ENCODE measurements at regions not wholly inside any gene's neighbourhood (a gene's known extent, or its start where the extent isn't known, plus 50 kb on each side); places are given as distances from the start of the nearest gene placed in this dataset.

DNA sequence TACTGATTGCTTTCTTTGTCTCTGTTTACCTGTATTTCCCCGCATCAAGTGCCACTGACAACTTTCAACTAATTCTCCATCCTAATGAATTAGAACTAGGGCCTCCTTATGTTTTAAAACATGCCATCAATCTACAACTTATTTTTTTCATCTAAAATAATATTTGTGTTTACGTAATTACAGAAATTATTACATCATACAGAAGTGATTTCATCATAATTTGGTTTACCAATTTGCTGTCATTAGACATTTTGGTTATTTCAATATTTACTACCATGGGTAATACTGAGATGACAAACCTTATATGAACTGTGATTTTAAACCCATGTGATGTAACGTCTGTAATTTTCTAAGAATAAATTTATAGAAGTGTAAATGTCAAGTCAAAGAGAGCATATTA is 468.0 kb upstream of the IL12A start:
- H3K27ac ChIP-seq (ENCODE audit: low read depth) = no peak overlapping the region
- no peaks in the 10 kb centered on the region for H3K27me3 ChIP-seq (ENCODE audit: insufficient read depth)
- DNase-seq (ENCODE audit: low spot score) (no peak), ATAC-seq (no peak)
- no peaks in the 10 kb centered on the region for H3K9me3 Mint-ChIP-seq
- no peaks in the 10 kb centered on the region for H3K4me1 Mint-ChIP-seq
- no peak overlapping the region for H3K4me3 Mint-ChIP-seq
- H3K9me2 ChIP-seq (ENCODE audit: insufficient read depth) = no peaks in the 10 kb centered on the region
- no peak overlapping the region for H2AFZ ChIP-seq
- no peaks in the 10 kb centered on the region for H3F3A ChIP-seq (replicated peaks; ENCODE audit: low read depth)
- H3K27me3 Mint-ChIP-seq (ENCODE audit: insufficient read depth, low read depth, poor library complexity) = no peaks in the 10 kb centered on the region
- H4K20me1 ChIP-seq (replicated peaks; ENCODE audit: insufficient read depth) = no peaks in the 10 kb centered on the region; the same call in 1 of the 2 replicates
- no peaks in the 10 kb centered on the region for H3K79me2 ChIP-seq (replicated peaks; ENCODE audit: insufficient read depth)
- H3K36me3 ChIP-seq (ENCODE audit: insufficient read depth) = no peaks in the 10 kb centered on the region
- TF ChIP-seq STAT1 (IDR thresholded peaks at IDR 0.05; ENCODE audit: unreplicated experiment) (no peak), EZH2phosphoT487 (IDR thresholded peaks at IDR 0.05; ENCODE audit: unreplicated experiment) (no peak), EZH2 (IDR thresholded peaks at IDR 0.05; ENCODE audit: low read depth, unreplicated experiment) (no peak), CREB1 (CRISPR knock-in tag; IDR thresholded peaks at IDR 0.05; ENCODE audit: low read depth) (no peak), NANOG (IDR thresholded peaks at IDR 0.05; ENCODE audit: borderline replicate concordance) (no peak), ZNF114 (CRISPR knock-in tag; IDR thresholded peaks at IDR 0.05) (no peak), POLR2AphosphoS5 (IDR thresholded peaks at IDR 0.05; ENCODE audit: low read depth) (no peak), ZNF331 (CRISPR knock-in tag; IDR thresholded peaks at IDR 0.05; ENCODE audit: low read depth) (no peak)
- TF ChIP-seq, protein P1, sequence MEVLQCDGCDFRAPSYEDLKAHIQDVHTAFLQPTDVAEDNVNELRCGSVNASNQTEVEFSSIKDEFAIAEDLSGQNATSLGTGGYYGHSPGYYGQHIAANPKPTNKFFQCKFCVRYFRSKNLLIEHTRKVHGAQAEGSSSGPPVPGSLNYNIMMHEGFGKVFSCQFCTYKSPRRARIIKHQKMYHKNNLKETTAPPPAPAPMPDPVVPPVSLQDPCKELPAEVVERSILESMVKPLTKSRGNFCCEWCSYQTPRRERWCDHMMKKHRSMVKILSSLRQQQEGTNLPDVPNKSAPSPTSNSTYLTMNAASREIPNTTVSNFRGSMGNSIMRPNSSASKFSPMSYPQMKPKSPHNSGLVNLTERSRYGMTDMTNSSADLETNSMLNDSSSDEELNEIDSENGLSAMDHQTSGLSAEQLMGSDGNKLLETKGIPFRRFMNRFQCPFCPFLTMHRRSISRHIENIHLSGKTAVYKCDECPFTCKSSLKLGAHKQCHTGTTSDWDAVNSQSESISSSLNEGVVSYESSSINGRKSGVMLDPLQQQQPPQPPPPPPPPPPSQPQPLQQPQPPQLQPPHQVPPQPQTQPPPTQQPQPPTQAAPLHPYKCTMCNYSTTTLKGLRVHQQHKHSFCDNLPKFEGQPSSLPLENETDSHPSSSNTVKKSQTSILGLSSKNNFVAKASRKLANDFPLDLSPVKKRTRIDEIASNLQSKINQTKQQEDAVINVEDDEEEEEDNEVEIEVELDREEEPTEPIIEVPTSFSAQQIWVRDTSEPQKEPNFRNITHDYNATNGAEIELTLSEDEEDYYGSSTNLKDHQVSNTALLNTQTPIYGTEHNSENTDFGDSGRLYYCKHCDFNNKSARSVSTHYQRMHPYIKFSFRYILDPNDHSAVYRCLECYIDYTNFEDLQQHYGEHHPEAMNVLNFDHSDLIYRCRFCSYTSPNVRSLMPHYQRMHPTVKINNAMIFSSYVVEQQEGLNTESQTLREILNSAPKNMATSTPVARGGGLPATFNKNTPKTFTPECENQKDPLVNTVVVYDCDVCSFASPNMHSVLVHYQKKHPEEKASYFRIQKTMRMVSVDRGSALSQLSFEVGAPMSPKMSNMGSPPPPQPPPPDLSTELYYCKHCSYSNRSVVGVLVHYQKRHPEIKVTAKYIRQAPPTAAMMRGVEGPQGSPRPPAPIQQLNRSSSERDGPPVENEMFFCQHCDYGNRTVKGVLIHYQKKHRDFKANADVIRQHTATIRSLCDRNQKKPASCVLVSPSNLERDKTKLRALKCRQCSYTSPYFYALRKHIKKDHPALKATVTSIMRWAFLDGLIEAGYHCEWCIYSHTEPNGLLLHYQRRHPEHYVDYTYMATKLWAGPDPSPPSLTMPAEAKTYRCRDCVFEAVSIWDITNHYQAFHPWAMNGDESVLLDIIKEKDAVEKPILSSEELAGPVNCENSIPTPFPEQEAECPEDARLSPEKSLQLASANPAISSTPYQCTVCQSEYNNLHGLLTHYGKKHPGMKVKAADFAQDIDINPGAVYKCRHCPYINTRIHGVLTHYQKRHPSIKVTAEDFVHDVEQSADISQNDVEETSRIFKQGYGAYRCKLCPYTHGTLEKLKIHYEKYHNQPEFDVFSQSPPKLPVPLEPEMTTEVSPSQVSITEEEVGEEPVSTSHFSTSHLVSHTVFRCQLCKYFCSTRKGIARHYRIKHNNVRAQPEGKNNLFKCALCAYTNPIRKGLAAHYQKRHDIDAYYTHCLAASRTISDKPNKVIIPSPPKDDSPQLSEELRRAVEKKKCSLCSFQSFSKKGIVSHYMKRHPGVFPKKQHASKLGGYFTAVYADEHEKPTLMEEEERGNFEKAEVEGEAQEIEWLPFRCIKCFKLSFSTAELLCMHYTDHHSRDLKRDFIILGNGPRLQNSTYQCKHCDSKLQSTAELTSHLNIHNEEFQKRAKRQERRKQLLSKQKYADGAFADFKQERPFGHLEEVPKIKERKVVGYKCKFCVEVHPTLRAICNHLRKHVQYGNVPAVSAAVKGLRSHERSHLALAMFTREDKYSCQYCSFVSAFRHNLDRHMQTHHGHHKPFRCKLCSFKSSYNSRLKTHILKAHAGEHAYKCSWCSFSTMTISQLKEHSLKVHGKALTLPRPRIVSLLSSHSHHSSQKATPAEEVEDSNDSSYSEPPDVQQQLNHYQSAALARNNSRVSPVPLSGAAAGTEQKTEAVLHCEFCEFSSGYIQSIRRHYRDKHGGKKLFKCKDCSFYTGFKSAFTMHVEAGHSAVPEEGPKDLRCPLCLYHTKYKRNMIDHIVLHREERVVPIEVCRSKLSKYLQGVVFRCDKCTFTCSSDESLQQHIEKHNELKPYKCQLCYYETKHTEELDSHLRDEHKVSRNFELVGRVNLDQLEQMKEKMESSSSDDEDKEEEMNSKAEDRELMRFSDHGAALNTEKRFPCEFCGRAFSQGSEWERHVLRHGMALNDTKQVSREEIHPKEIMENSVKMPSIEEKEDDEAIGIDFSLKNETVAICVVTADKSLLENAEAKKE (CRISPR knock-in tag; IDR thresholded peaks at IDR 0.05) = no peak
- TF ChIP-seq, protein P2, sequence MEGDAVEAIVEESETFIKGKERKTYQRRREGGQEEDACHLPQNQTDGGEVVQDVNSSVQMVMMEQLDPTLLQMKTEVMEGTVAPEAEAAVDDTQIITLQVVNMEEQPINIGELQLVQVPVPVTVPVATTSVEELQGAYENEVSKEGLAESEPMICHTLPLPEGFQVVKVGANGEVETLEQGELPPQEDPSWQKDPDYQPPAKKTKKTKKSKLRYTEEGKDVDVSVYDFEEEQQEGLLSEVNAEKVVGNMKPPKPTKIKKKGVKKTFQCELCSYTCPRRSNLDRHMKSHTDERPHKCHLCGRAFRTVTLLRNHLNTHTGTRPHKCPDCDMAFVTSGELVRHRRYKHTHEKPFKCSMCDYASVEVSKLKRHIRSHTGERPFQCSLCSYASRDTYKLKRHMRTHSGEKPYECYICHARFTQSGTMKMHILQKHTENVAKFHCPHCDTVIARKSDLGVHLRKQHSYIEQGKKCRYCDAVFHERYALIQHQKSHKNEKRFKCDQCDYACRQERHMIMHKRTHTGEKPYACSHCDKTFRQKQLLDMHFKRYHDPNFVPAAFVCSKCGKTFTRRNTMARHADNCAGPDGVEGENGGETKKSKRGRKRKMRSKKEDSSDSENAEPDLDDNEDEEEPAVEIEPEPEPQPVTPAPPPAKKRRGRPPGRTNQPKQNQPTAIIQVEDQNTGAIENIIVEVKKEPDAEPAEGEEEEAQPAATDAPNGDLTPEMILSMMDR (conservative IDR thresholded peaks at IDR 0.05; ENCODE audit: low read depth in 2 of 2) = no peak
- H3K4me3 ChIP-seq = no peak overlapping the region
- H3K4me2 ChIP-seq = no peak overlapping the region
- H3K27ac Mint-ChIP-seq = peak overlapping the region; percentile 69; the same call in 1 of the 2 replicates
- H3K36me3 Mint-ChIP-seq (ENCODE audit: low read depth) = no peaks in the 10 kb centered on the region
- H3K4me1 ChIP-seq (ENCODE audit: insufficient read depth) = no peaks in the 10 kb centered on the region
